Effector memory CD8-positive, alpha-beta T cell (primary cell): ENCODE measurements at regions not wholly inside any gene's neighbourhood (a gene's known extent, or its start where the extent isn't known, plus 50 kb on each side); places are given as distances from the start of the nearest gene placed in this dataset.

Experiments
- ATAC-seq: fragments of 150-1000 bp; cut with Tn5 transposase; replicated peaks from 2 replicates; pipeline ENCODE4 v1.10.0; 2021; ENCODE audit warnings: mild to moderate bottlenecking, moderate library complexity
- DNase-seq, 3 experiments: peaks; one replicate each; pipeline ENCODE4 v3.0.0; 2021
- H3K27ac Mint-ChIP-seq, 2 donors: one replicate each; pipeline ENCODE4 v1.8.0; 2022; ENCODE audit warnings: mild to moderate bottlenecking in 2 of 2, mixed read lengths in 2 of 2, moderate library complexity in 2 of 2
- H3K27me3 Mint-ChIP-seq, 2 donors: one replicate each; pipeline ENCODE4 v1.8.0; 2022; ENCODE audit warnings: mixed read lengths in 2 of 2
- H3K36me3 Mint-ChIP-seq: one replicate; pipeline ENCODE4 v1.8.0; 2022; ENCODE audit warnings: mild to moderate bottlenecking, moderate library complexity, mixed read lengths; ENCODE audit not compliant: insufficient read depth
- H3K4me1 Mint-ChIP-seq, 2 donors: one replicate each; pipeline ENCODE4 v1.8.0; 2022; ENCODE audit warnings: low read depth in 2 of 2, mixed read lengths in 2 of 2
- H3K4me3 Mint-ChIP-seq, 2 donors: one replicate each; pipeline ENCODE4 v1.8.0; 2022; ENCODE audit warnings: mild to moderate bottlenecking in 2 of 2, mixed read lengths in 2 of 2, moderate library complexity in 2 of 2
- H3K9me3 Mint-ChIP-seq, 2 donors: one replicate each; pipeline ENCODE4 v1.8.0; 2022; ENCODE audit warnings: mixed read lengths in 2 of 2

DNA sequence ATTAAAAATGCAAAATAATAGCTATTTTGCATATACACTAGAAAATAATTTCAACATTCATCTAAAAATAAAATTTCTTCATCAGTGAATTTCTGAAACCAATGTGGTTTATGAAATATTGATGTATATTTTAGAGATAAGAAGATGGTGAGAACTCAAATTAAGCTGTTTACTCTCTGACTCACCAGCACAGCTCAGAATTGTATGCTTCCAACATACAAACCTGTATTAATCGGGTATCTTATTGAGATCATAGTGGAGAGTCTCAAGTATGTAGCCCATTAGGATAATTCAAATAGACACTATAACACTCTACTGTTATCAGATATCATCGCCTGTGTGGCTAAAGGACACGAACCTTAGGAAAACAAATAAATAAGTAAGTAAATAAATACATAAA lies 899.5 kb upstream of the INTU start:
- Mint-ChIP-seq H3K36me3 (no peaks in the 10 kb centered on the region), H3K27ac (no peak overlapping the region), H3K4me3 (no peak overlapping the region), H3K4me1 (no peaks in the 10 kb centered on the region), H3K9me3 (peaks cover 10 to 11% of the 10 kb centered on the region in 2 donors), H3K27me3 (no peaks in the 10 kb centered on the region)
- no peak for ATAC-seq
- no peak for DNase-seq

DNA sequence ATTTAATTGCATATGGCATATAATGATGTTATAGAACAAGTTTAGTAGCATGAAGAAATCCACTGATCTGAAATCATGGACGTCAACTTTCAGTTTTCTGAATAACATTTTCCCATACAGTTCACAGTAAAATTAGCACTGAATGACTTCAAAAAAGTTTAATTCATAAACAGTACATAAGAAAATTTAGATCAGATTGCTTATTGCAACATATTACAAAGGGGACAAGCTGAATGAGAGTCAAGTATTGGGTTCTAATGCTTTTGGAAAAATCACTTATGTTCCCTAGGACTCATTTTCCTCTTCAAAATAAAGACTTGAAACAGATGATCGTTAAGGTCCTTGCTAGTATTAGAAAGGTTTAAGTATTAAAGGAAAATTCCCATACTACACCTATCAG lies 898.3 kb upstream of the INTU start:
- ATAC-seq (no peak), DNase-seq (no peak)
- Mint-ChIP-seq H3K4me1 (no peaks in the 10 kb centered on the region), H3K27ac (no peak overlapping the region), H3K9me3 (peaks cover 11% of the 10 kb centered on the region in 2 donors), H3K36me3 (no peaks in the 10 kb centered on the region), H3K4me3 (no peak overlapping the region), H3K27me3 (no peaks in the 10 kb centered on the region)

DNA sequence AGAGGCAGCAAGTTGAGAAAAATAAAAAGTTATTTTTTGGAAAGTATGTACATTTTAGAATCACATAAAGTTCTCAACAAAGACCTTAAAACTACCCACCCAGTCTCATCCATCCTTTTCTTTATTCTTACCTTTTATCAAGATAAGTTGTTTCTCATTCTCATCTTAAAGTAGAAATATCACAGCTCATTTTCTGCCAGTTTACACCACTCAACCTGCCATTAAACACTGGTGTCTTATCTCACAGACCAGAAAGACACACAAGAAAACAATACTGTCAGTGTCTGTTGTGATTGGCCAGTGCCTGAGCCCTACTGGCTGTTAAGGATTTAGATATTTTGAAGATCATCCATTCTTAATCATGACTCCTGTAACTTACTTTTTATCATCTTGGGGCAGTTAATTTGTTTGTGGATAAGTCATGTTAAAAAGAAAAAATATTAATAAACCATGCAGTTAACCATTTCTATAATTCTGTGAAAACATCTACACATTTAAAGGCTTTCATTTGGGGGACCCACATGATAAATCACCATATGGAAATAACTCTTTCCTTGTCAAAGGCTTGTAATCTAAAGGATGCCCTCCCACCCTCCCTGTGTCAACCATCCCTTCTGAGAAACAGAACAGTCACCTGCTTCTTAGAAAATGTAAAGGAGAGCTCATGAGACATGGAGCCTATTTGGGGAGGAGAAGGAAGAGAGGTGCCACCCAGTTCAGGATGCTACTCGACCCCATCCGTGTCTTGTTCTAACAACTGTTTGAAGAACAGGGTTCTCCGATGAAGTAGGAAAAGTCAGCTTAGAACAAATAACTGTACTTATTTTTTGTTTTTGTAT lies 897.2 kb upstream of the INTU start:
- Mint-ChIP-seq H3K27me3 (no peaks in the 10 kb centered on the region), H3K9me3 (peaks cover 9 to 11% of the 10 kb centered on the region in 2 donors), H3K27ac (no peak overlapping the region), H3K36me3 (no peaks in the 10 kb centered on the region), H3K4me1 (no peaks in the 10 kb centered on the region), H3K4me3 (no peak overlapping the region)
- no peak for ATAC-seq
- DNase-seq: no peak

DNA sequence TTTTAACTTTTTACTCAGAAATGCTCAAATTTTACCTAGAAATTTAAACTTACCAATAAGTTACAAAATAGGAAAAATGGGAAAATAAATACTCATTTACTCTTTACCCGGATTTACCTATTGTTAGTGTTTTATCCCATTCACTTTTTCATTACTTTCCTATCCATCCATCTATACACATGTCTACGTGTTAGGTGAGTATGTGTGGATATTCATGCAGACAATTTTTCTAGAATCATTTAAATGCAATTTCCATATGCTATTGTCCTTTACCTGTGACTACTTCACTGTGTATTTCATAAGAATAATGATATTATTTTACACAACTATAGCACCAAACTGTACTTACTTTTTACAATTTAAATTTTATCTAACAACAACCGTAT lies 896.6 kb upstream of the INTU start:
- Mint-ChIP-seq H3K27ac (no peak overlapping the region), H3K9me3 (peaks cover 8 to 10% of the 10 kb centered on the region in 2 donors), H3K36me3 (no peaks in the 10 kb centered on the region), H3K27me3 (no peaks in the 10 kb centered on the region), H3K4me3 (no peak overlapping the region), H3K4me1 (no peaks in the 10 kb centered on the region)
- DNase-seq (no peak), ATAC-seq (no peak)

DNA sequence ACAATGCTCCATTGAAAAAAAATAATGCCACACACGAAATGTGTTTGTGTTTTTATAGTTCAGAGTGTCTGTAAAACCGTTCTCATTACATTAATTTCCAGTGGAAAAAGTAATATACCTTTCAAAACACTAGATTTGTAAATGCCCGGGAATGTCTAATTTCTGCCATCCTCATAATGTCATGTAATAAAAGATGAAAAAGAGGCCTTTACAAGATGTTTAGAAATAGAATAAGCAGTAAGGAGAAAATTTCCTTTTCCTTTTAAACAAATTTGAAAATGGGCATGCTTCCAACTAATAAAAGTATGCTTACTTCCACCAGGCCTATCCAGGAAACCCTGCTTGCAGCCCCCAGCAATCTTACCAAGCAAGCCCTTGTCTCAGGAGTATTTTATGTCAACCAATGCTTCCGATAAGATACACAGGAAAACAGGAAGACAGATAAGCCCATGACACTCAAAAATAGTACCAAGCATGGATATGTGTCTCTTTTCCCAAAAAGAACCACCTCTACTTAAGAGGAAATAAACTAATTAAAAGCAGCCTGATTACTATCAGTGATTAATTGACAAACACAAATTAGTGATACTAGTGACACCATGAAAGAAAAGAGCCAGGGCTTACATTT lies 894.7 kb upstream of the INTU start:
- Mint-ChIP-seq H3K4me1 (no peaks in the 10 kb centered on the region), H3K9me3 (peaks cover 5 to 9% of the 10 kb centered on the region in 2 donors), H3K27ac (no peak overlapping the region), H3K36me3 (no peaks in the 10 kb centered on the region), H3K27me3 (no peaks in the 10 kb centered on the region), H3K4me3 (no peak overlapping the region)
- ATAC-seq (no peak), DNase-seq (no peak)

DNA sequence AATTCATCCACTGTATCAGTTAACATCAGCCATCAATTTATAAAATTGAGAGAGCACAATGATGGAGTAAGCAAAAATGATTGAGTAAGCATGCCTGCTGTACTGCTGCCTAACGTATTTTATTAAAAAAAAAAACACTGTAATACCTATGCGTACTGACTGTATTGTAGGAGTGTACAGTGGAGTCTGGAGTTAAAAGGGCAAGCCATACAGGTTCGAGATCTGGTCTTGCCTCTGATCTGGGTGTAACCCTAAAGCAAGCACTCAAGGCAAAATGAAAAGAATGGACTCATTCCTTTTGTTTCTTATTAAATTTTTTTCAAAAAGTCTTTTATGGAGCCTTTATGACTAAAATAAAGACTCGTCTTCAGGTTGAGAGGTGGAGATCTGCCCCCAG lies 894.2 kb upstream of the INTU start:
- ATAC-seq: no peak
- H3K27ac Mint-ChIP-seq: no peak overlapping the region
- H3K4me3 Mint-ChIP-seq: no peak overlapping the region
- H3K4me1 Mint-ChIP-seq: no peaks in the 10 kb centered on the region
- H3K9me3 Mint-ChIP-seq: peaks cover 5 to 9% of the 10 kb centered on the region in 2 donors
- no peaks in the 10 kb centered on the region for H3K36me3 Mint-ChIP-seq
- DNase-seq: no peak
- H3K27me3 Mint-ChIP-seq: no peaks in the 10 kb centered on the region

DNA sequence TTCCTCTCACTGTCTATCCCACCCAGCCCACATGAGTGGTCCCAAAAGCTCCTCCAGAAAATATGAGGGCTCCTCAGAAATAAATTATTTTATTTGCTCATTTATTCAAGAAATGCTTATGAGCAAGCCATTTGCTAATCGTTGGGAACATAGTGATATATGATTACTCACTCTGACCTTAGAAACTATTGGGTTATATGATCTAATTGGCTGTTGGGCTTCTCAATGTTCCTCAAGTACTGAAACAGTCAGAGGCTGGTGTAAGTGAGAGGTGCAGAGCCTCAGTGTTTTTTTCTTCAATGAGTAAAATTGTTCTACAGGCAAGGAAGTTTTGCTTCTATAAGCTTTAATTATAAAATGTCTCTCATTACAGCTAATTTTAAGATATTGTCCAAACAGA lies 893.8 kb upstream of the INTU start:
- Mint-ChIP-seq H3K4me1 (no peaks in the 10 kb centered on the region), H3K4me3 (no peak overlapping the region), H3K9me3 (peaks cover 5 to 9% of the 10 kb centered on the region in 2 donors), H3K27me3 (no peaks in the 10 kb centered on the region), H3K36me3 (no peaks in the 10 kb centered on the region), H3K27ac (no peak overlapping the region)
- DNase-seq: no peak
- no peak for ATAC-seq

DNA sequence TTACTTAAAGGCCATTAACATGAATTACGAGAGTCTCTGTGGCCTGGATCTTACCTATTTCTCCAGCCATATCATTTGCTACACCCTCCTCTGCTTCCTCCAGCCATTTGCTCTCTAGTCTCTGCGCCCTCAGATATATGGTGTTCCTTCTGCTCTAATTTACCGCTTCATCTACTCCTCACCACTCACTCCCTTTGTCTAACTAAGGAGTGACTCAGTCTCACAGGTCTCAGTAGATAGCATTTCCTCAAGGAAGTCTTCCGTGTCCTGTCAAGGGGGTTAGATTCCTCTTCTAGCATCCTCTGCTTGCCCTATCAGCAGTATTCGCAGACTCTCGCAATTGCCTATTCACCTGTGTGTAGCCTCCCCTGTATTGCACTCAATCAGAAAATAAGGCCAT lies 892.1 kb upstream of the INTU start:
- H3K36me3 Mint-ChIP-seq: no peaks in the 10 kb centered on the region
- no peaks in the 10 kb centered on the region for H3K27me3 Mint-ChIP-seq
- peaks cover 5 to 7% of the 10 kb centered on the region in 2 donors for H3K9me3 Mint-ChIP-seq
- no peak overlapping the region for H3K4me3 Mint-ChIP-seq
- H3K27ac Mint-ChIP-seq: no peak overlapping the region
- ATAC-seq (no peak), DNase-seq (no peak)
- H3K4me1 Mint-ChIP-seq: no peaks in the 10 kb centered on the region

DNA sequence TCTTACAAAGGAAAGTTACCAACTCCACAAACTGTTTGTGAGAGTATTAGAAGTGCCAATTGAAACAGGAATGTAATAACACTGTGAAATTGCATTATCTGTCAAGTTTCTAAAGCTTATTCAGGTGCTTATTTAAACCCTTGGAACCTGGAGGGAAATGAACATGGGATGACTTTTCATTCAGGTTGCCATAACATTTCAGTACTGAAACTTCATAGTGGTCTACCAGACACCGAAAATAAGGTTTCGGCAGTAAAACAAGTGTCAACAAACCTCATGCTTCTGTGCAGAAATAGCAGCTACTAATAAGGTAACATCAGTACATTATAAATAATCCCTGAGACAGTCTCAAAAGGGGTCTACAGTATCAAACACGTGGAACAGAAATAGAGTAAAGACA lies 890.7 kb upstream of the INTU start:
- no peak overlapping the region for H3K4me3 Mint-ChIP-seq
- H3K9me3 Mint-ChIP-seq: peaks cover 7 to 10% of the 10 kb centered on the region in 2 donors
- ATAC-seq: no peak
- H3K27ac Mint-ChIP-seq: no peak overlapping the region
- no peaks in the 10 kb centered on the region for H3K4me1 Mint-ChIP-seq
- H3K27me3 Mint-ChIP-seq: no peaks in the 10 kb centered on the region
- no peaks in the 10 kb centered on the region for H3K36me3 Mint-ChIP-seq
- no peak for DNase-seq

DNA sequence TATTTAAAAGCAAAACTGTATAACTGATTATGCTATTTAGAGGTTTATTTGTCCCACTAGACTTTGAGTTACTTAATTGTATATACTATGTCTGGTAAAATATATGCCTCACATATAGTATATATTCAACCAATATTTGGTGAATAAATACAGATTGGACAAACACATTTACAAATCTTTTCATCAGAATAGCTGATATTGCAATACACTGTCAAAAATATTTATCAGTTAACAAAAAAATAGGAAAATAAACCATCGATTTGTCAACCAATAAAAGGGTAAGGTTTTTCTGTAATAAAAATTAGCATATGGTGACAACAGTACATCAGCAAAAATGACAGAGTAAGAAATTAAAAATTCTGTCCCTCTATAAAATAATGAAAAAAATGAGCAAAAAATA lies 889.9 kb upstream of the INTU start:
- no peak overlapping the region for H3K4me3 Mint-ChIP-seq
- H3K27me3 Mint-ChIP-seq: no peaks in the 10 kb centered on the region
- no peak overlapping the region for H3K27ac Mint-ChIP-seq
- H3K36me3 Mint-ChIP-seq: no peaks in the 10 kb centered on the region
- no peak for DNase-seq
- H3K9me3 Mint-ChIP-seq: peaks cover 5 to 10% of the 10 kb centered on the region in 2 donors
- ATAC-seq: no peak
- H3K4me1 Mint-ChIP-seq: no peaks in the 10 kb centered on the region

DNA sequence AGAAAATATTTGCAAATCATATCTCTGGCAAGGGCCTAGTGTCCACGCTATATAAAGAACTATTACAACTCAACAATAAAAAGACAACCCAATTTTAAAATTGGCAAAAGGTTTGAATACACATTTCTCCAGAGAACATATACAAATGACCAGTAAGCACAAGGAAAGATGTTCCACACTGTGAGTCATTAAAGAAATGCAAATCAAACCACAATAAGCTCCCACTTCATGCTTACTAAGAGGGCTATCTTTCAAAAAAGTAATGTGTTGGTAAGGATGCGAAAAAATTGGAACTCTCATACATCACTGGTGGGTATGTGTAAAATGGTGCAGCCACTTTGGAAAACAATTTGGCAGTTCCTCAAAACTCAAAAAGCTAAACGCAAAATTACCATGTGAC lies 884.0 kb upstream of the INTU start:
- ATAC-seq: no peak
- Mint-ChIP-seq H3K27me3 (no peaks in the 10 kb centered on the region), H3K4me1 (no peaks in the 10 kb centered on the region), H3K4me3 (no peak overlapping the region), H3K36me3 (no peaks in the 10 kb centered on the region), H3K27ac (no peak overlapping the region), H3K9me3 (peaks cover 3 to 10% of the 10 kb centered on the region in 2 donors)
- no peak for DNase-seq

DNA sequence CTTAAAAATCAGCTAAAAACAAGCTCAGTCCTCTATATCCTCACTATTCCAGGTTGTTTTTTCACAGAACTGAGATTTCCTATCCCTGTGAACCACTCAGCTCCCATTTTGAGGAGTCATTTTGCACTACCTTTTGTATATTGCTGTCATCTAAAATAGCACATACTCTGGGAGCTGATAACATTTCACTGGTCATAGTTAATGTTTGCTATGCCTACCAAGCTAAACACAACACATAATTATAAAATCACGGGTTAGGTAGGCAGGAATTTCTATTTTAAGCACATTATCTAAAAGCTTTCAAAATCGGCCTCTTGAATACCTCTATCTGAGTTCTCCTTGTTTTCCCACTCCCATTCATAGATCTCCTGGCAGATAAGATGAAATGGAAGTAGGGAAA lies 882.0 kb upstream of the INTU start:
- no peak for ATAC-seq
- H3K4me1 Mint-ChIP-seq: no peaks in the 10 kb centered on the region
- no peak overlapping the region for H3K27ac Mint-ChIP-seq
- peaks cover 4 to 10% of the 10 kb centered on the region in 2 donors for H3K9me3 Mint-ChIP-seq
- no peak overlapping the region for H3K4me3 Mint-ChIP-seq
- H3K36me3 Mint-ChIP-seq: no peaks in the 10 kb centered on the region
- no peak for DNase-seq
- no peaks in the 10 kb centered on the region for H3K27me3 Mint-ChIP-seq

DNA sequence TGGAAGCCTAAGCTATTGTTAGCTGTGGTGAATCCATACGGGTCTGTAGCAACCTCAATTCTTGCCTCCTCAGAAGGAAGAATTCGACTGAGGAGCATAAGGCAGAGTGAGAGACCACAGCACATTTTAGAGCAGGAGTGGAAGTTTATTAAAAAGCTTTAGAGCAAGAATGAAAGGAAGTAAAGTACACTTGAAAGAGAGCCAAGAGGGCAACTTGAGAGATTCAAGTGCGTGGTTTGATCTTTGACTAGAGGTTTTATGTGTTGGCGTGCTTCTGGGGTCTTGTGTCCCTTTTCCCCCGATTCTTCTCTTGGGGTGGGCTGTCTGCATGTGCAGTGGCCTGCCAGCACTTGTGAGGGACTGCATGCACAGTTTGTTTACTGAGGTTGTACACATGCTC lies 880.6 kb upstream of the INTU start:
- Mint-ChIP-seq H3K27me3 (no peaks in the 10 kb centered on the region), H3K27ac (no peak overlapping the region)
- no peak for ATAC-seq

DNA sequence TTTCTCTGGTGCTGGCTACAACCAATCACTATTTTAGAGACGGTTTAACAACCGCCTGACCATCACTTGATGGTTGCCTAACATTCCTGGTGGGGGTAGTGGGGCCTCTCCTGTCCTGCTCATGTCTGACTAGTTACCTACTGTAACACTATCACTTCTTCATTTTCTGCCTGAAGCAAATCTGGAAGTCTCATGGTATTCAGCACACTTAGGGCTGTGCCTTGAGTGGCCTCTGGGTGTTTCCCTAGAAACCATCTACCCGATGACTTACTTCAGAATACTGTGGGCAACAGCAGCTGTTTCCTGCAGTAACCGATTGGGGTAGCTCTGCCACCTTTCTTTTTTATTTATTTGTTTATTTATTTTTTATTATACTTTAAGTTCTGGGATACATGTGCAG lies 880.1 kb upstream of the INTU start:
- H3K9me3 Mint-ChIP-seq: peaks cover under 1 to 4% of the 10 kb centered on the region in 2 donors
- no peak for DNase-seq
- H3K36me3 Mint-ChIP-seq: no peaks in the 10 kb centered on the region
- no peaks in the 10 kb centered on the region for H3K27me3 Mint-ChIP-seq
- no peak for ATAC-seq
- H3K27ac Mint-ChIP-seq: no peak overlapping the region
- no peak overlapping the region for H3K4me3 Mint-ChIP-seq
- H3K4me1 Mint-ChIP-seq: no peaks in the 10 kb centered on the region

More for the DNA sequence above, 880.6 kb upstream of the INTU start:
- Mint-ChIP-seq H3K4me3 (no peak overlapping the region), H3K9me3 (peaks cover 0 to 4% of the 10 kb centered on the region in 2 donors), H3K36me3 (no peaks in the 10 kb centered on the region), H3K4me1 (no peaks in the 10 kb centered on the region)
- no peak for DNase-seq
